ENCODE measurements at regions not wholly inside any gene's neighbourhood (a gene's known extent, or its start where the extent isn't known, plus 50 kb on each side); places are given as distances from the start of the nearest gene placed in this dataset.

- TF ChIP-seq POLR2A (IDR thresholded peaks at IDR 0.05) (no peak), CTCF (IDR thresholded peaks at IDR 0.05) (no peak)
These were observed 684.5 kb downstream of the FAM181B start for GRCh38 chr11:82049199-82049598.

Data from adrenal gland (tissue), 5 donors.